Hepatocyte (in vitro differentiated cells): ENCODE measurements at regions not wholly inside any gene's neighbourhood (a gene's known extent, or its start where the extent isn't known, plus 50 kb on each side); places are given as distances from the start of the nearest gene placed in this dataset.

Experiments
- EZH2 ChIP-seq: fragments of 200-600 bp; sonication (generic); IDR thresholded peaks from 2 replicates; pipeline ENCODE4 v1.6.1; 2016; ENCODE audit warnings: antibody characterized with exemption, mild to moderate bottlenecking, borderline replicate concordance
- EZH2phosphoT487 ChIP-seq: fragments of 200-600 bp; sonication (generic); IDR thresholded peaks from one replicate; pipeline ENCODE4 v1.6.1; 2018; ENCODE audit warnings: antibody characterized with exemption, mild to moderate bottlenecking, low read depth, moderate library complexity; ENCODE audit not compliant: unreplicated experiment, severe bottlenecking
- TF ChIP-seq, protein P1 (sequence below): fragments of 200-600 bp; sonication (generic); IDR thresholded peaks from 2 replicates; pipeline ENCODE4 v1.5.1; 2016; ENCODE audit warnings: antibody characterized with exemption, mild to moderate bottlenecking; ENCODE audit not compliant: poor library complexity

DNA sequence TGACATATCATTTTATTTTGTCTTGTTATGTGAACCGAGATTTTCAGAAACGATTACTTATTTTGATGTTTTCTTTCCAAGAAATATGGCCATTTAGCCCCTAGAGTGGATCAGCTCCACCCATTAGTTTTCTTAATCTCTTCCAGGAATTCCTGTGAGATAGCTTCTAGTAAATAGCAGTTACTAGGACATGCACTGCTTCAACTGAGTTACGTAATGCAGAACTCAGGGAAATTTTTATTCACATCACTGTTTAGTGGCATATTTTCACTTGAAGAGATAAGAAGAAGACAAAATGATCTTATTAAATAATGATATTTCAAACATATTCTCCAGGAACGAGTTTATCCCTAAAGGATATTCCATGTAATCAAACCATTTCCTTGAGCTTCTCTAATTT lies 573.5 kb upstream of the CNTNAP5 start:
- TF ChIP-seq, protein P1, sequence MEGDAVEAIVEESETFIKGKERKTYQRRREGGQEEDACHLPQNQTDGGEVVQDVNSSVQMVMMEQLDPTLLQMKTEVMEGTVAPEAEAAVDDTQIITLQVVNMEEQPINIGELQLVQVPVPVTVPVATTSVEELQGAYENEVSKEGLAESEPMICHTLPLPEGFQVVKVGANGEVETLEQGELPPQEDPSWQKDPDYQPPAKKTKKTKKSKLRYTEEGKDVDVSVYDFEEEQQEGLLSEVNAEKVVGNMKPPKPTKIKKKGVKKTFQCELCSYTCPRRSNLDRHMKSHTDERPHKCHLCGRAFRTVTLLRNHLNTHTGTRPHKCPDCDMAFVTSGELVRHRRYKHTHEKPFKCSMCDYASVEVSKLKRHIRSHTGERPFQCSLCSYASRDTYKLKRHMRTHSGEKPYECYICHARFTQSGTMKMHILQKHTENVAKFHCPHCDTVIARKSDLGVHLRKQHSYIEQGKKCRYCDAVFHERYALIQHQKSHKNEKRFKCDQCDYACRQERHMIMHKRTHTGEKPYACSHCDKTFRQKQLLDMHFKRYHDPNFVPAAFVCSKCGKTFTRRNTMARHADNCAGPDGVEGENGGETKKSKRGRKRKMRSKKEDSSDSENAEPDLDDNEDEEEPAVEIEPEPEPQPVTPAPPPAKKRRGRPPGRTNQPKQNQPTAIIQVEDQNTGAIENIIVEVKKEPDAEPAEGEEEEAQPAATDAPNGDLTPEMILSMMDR: no peak
- TF ChIP-seq EZH2phosphoT487 (no peak), EZH2 (no peak)
